HG02885 (cell line): ENCODE measurements at regions not wholly inside any gene's neighbourhood (a gene's known extent, or its start where the extent isn't known, plus 50 kb on each side); places are given as distances from the start of the nearest gene placed in this dataset.
"Not testable (repeated sequence)": the region's sequence is repeated elsewhere in the genome, so short reads cannot be mapped to it uniquely, and the experiment has no call there.

Experiments
- ATAC-seq: cut with Tn5 transposase; IDR thresholded peaks from one replicate; pipeline ENCODE4 v1.9.1; 2021; ENCODE audit warnings: mild to moderate bottlenecking; ENCODE audit not compliant: unreplicated experiment, poor library complexity

GRCh38 chr4:159542296-159542695 lies 439.4 kb downstream of the RAPGEF2 start:
- ATAC-seq, result no peak

GRCh38 chr4:159543831-159544230 lies 441.0 kb downstream of the RAPGEF2 start:
- no peak for ATAC-seq

- ATAC-seq, result no peak
Observed at GRCh38 chr4:159545556-159545955, 442.7 kb downstream of the RAPGEF2 start.

- ATAC-seq, result no peak
Observed at GRCh38 chr4:159547645-159548308, 444.9 kb downstream of the RAPGEF2 start.

GRCh38 chr4:159549098-159549518 lies 446.2 kb downstream of the RAPGEF2 start:
- no peak for ATAC-seq

GRCh38 chr4:159551281-159551680 lies 448.4 kb downstream of the RAPGEF2 start:
- ATAC-seq, result no peak

- no peak for ATAC-seq
Observed at GRCh38 chr4:159552979-159553768, 450.3 kb downstream of the RAPGEF2 start.

GRCh38 chr4:159555873-159556272 lies 453.0 kb downstream of the RAPGEF2 start:
- ATAC-seq, result no peak

GRCh38 chr4:159562366-159562765 lies 459.5 kb downstream of the RAPGEF2 start:
- ATAC-seq, result no peak

GRCh38 chr4:159563257-159563656 lies 460.4 kb downstream of the RAPGEF2 start:
- no peak for ATAC-seq

- no peak for ATAC-seq
Observed at GRCh38 chr4:159564615-159565014, 461.7 kb downstream of the RAPGEF2 start.

- ATAC-seq, result no peak
Observed at GRCh38 chr4:159566786-159567185, 463.9 kb downstream of the RAPGEF2 start.

- no peak for ATAC-seq
Observed at GRCh38 chr4:159577241-159577640, 474.4 kb downstream of the RAPGEF2 start.

GRCh38 chr4:159582685-159583084 lies 479.8 kb downstream of the RAPGEF2 start:
- ATAC-seq, result no peak

GRCh38 chr4:159592898-159593556 lies 490.1 kb downstream of the RAPGEF2 start:
- ATAC-seq, result no peak

- no peak for ATAC-seq
Observed at GRCh38 chr4:159593681-159594080, 490.8 kb downstream of the RAPGEF2 start.

GRCh38 chr4:159594576-159594975 lies 491.7 kb downstream of the RAPGEF2 start:
- ATAC-seq, result no peak

GRCh38 chr4:159595101-159595500 lies 492.2 kb downstream of the RAPGEF2 start:
- not testable (repeated sequence) for ATAC-seq

GRCh38 chr4:159598602-159599001 lies 495.7 kb downstream of the RAPGEF2 start:
- no peak for ATAC-seq

- no peak for ATAC-seq
Observed at GRCh38 chr4:159600061-159600460, 497.2 kb downstream of the RAPGEF2 start.

GRCh38 chr4:159604781-159605180 lies 501.9 kb downstream of the RAPGEF2 start:
- no peak for ATAC-seq
